ENCODE measurements at regions not wholly inside any gene's neighbourhood (a gene's known extent, or its start where the extent isn't known, plus 50 kb on each side); places are given as distances from the start of the nearest gene placed in this dataset.

GRCh38 chr6:166705069-166705468 lies 78.0 kb upstream of the RPS6KA2 start:
- TF ChIP-seq NFIC (IDR thresholded peaks at IDR 0.05; ENCODE audit: low read length) (no peak), MYPOP (CRISPR knock-in tag; IDR thresholded peaks at IDR 0.05) (no peak)

All from HepG2 (cell line).